ENCODE measurements at regions not wholly inside any gene's neighbourhood (a gene's known extent, or its start where the extent isn't known, plus 50 kb on each side); places are given as distances from the start of the nearest gene placed in this dataset.

GRCh38 chr5:2560435-2560834 is 191.0 kb downstream of the IRX2 start:
- WGBS, 3 donors: 84 to 88% (median 87%) methylated on average over 5 of the region's 5 CpGs
- no peaks in the 10 kb centered on the region for H3K27me3 ChIP-seq
- TF ChIP-seq EP300 (IDR thresholded peaks at IDR 0.05) (no peak), POLR2A (IDR thresholded peaks at IDR 0.05) (no peak), CTCF (IDR thresholded peaks at IDR 0.05) (no peak)
- no peaks in the 10 kb centered on the region for H3K36me3 ChIP-seq
- intact Hi-C loops (cut with DNase I): no loop called here
- H3K27ac ChIP-seq: no peak overlapping the region
- no peaks in the 10 kb centered on the region for H3K9me3 ChIP-seq
- no peak overlapping the region for H3K4me3 ChIP-seq
- no peaks in the 10 kb centered on the region for H3K4me1 ChIP-seq (ENCODE audit: insufficient read depth)
- DNase-seq: no peak

- H3K27ac ChIP-seq: no peak overlapping the region
- intact Hi-C loops (cut with DNase I): no loop called here
- TF ChIP-seq EP300 (IDR thresholded peaks at IDR 0.05) (no peak), POLR2A (IDR thresholded peaks at IDR 0.05) (no peak), CTCF (IDR thresholded peaks at IDR 0.05) (no peak)
- no peaks in the 10 kb centered on the region for H3K9me3 ChIP-seq
- DNase-seq: no peak
- H3K4me3 ChIP-seq: no peak overlapping the region
- WGBS, 3 donors: 87 to 91% (median 88%) methylated on average over 12 of the region's 12 CpGs
- no peaks in the 10 kb centered on the region for H3K27me3 ChIP-seq
- no peaks in the 10 kb centered on the region for H3K36me3 ChIP-seq
- H3K4me1 ChIP-seq (ENCODE audit: insufficient read depth): no peaks in the 10 kb centered on the region
These were observed 194.0 kb downstream of the IRX2 start for GRCh38 chr5:2557435-2557834.

- intact Hi-C loops (cut with DNase I): no loop called here
- WGBS, 3 donors: 81 to 86% (median 84%) methylated on average over 10 of the region's 10 CpGs
- Histone ChIP-seq H3K36me3 (no peaks in the 10 kb centered on the region), H3K27me3 (no peaks in the 10 kb centered on the region), H3K4me1 (ENCODE audit: insufficient read depth) (no peaks in the 10 kb centered on the region), H3K9me3 (no peaks in the 10 kb centered on the region), H3K4me3 (no peak overlapping the region), H3K27ac (no peak overlapping the region)
- DNase-seq: no peak
- TF ChIP-seq CTCF (IDR thresholded peaks at IDR 0.05): no peak
- no peak for TF ChIP-seq POLR2A (IDR thresholded peaks at IDR 0.05)
- no peak for TF ChIP-seq EP300 (IDR thresholded peaks at IDR 0.05)
These were observed 195.0 kb downstream of the IRX2 start for GRCh38 chr5:2556375-2556966.

- no peak overlapping the region for H3K27ac ChIP-seq
- no peak for DNase-seq
- intact Hi-C loops (cut with DNase I): no loop called here
- H3K4me3 ChIP-seq: no peak overlapping the region
- H3K4me1 ChIP-seq (ENCODE audit: insufficient read depth): no peaks in the 10 kb centered on the region
- H3K9me3 ChIP-seq: no peaks in the 10 kb centered on the region
- 55 to 73% (median 60%) methylated on average over 2 of the region's 2 CpGs for WGBS, 3 donors
- no peaks in the 10 kb centered on the region for H3K36me3 ChIP-seq
- no peak for TF ChIP-seq EP300 (IDR thresholded peaks at IDR 0.05)
- no peak for TF ChIP-seq CTCF (IDR thresholded peaks at IDR 0.05)
- TF ChIP-seq POLR2A (IDR thresholded peaks at IDR 0.05): no peak
- H3K27me3 ChIP-seq: no peaks in the 10 kb centered on the region
These were observed 197.9 kb downstream of the IRX2 start for GRCh38 chr5:2553611-2554010.

Measured in ovary (tissue), 7 donors.